ENCODE measurements at regions not wholly inside any gene's neighbourhood (a gene's known extent, or its start where the extent isn't known, plus 50 kb on each side); places are given as distances from the start of the nearest gene placed in this dataset.

- Mint-ChIP-seq H3K9me3 (no peaks in the 10 kb centered on the region), H3K4me1 (ENCODE audit: low read depth) (no peaks in the 10 kb centered on the region), H3K27me3 (peaks cover 5% of the 10 kb centered on the region), H3K36me3 (ENCODE audit: low read depth) (no peaks in the 10 kb centered on the region), H3K27ac (no peak overlapping the region), H3K4me3 (no peak overlapping the region)
- no peak for DNase-seq
Measured at GRCh38 chr6:167760979-167761793, 65.5 kb upstream of the AFDN start.

- H3K27me3 Mint-ChIP-seq: peaks cover 5% of the 10 kb centered on the region
- H3K4me3 Mint-ChIP-seq: no peak overlapping the region
- H3K4me1 Mint-ChIP-seq (ENCODE audit: low read depth): no peaks in the 10 kb centered on the region
- H3K9me3 Mint-ChIP-seq: no peaks in the 10 kb centered on the region
- H3K36me3 Mint-ChIP-seq (ENCODE audit: low read depth): no peaks in the 10 kb centered on the region
- H3K27ac Mint-ChIP-seq: no peak overlapping the region
- no peak for DNase-seq
Measured at GRCh38 chr6:167761794-167762258, 64.9 kb upstream of the AFDN start.

GRCh38 chr6:167762259-167762962 is 64.3 kb upstream of the AFDN start:
- Mint-ChIP-seq H3K27me3 (peaks cover 5% of the 10 kb centered on the region), H3K4me1 (ENCODE audit: low read depth) (no peaks in the 10 kb centered on the region), H3K4me3 (no peak overlapping the region), H3K36me3 (ENCODE audit: low read depth) (no peaks in the 10 kb centered on the region), H3K27ac (no peak overlapping the region), H3K9me3 (no peaks in the 10 kb centered on the region)
- DNase-seq: no peak

- peaks cover 8% of the 10 kb centered on the region for H3K27me3 Mint-ChIP-seq
- H3K4me1 Mint-ChIP-seq (ENCODE audit: low read depth): no peaks in the 10 kb centered on the region
- H3K27ac Mint-ChIP-seq: no peak overlapping the region
- no peaks in the 10 kb centered on the region for H3K9me3 Mint-ChIP-seq
- H3K36me3 Mint-ChIP-seq (ENCODE audit: low read depth): no peaks in the 10 kb centered on the region
- DNase-seq: no peak
- H3K4me3 Mint-ChIP-seq: no peak overlapping the region
Measured at GRCh38 chr6:167763056-167763944, 63.4 kb upstream of the AFDN start.

DNA sequence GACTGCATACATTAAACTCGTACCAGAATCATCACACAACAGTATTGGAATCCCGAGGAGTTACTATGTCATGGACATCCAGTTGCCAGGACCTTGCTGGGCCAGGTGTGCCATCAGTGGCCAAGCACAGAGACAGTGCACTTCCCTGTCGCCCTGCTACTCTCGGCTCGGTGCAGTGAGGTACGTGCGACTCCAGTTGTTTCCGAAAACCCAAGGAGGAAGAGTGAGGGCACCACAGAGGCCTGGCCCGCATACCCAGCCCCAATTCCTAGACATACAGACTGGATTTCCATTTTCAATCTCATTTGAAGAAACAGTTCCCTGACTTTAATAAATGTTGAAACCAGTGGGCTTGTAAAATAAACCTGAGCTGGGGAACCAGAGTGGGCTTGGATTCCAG is 62.5 kb upstream of the AFDN start:
- H3K27me3 Mint-ChIP-seq: peaks cover 8% of the 10 kb centered on the region
- no peaks in the 10 kb centered on the region for H3K4me1 Mint-ChIP-seq (ENCODE audit: low read depth)
- no peak overlapping the region for H3K4me3 Mint-ChIP-seq
- H3K36me3 Mint-ChIP-seq (ENCODE audit: low read depth): no peaks in the 10 kb centered on the region
- no peak overlapping the region for H3K27ac Mint-ChIP-seq
- DNase-seq: no peak
- no peaks in the 10 kb centered on the region for H3K9me3 Mint-ChIP-seq

DNA sequence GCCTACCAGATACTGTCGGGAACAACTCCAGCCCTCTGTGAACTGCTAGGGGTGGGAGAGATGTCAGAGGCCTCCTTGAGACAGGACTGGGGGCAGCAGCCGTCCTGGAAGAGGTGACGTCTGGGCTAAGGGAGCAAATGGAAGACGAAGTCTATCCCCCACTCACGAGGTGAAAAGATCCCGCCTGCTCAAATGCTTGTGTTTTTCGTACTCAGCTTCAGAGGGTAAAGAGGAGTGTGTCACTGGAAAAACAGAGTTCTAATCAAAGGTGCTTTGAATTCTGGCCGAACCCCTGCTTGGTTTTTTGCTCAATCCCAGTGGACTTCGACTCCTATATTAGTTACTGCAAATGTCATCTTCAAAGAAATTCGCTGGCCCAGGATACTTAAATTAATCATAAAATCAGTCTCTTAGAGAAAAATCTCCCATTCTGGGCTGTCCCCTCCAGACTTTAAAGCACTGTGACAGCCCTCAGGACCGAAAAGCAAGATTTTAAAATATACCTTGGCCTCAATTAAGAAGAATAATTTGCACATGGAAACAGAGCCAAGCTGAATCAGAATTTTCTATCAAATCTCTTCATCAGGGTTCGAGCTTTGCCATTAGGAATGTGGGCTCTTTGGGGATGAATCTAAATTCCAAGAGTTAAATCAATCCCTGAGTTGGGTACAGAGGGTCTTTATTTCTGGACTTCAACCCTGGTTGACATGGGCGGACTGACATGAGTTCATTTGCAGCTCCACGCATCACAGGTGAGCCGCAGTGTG is 61.8 kb upstream of the AFDN start:
- peaks cover 11% of the 10 kb centered on the region for H3K27me3 Mint-ChIP-seq
- H3K9me3 Mint-ChIP-seq: no peaks in the 10 kb centered on the region
- no peak for DNase-seq
- H3K36me3 Mint-ChIP-seq (ENCODE audit: low read depth): no peaks in the 10 kb centered on the region
- no peak overlapping the region for H3K4me3 Mint-ChIP-seq
- H3K27ac Mint-ChIP-seq: no peak overlapping the region
- H3K4me1 Mint-ChIP-seq (ENCODE audit: low read depth): no peaks in the 10 kb centered on the region

DNA sequence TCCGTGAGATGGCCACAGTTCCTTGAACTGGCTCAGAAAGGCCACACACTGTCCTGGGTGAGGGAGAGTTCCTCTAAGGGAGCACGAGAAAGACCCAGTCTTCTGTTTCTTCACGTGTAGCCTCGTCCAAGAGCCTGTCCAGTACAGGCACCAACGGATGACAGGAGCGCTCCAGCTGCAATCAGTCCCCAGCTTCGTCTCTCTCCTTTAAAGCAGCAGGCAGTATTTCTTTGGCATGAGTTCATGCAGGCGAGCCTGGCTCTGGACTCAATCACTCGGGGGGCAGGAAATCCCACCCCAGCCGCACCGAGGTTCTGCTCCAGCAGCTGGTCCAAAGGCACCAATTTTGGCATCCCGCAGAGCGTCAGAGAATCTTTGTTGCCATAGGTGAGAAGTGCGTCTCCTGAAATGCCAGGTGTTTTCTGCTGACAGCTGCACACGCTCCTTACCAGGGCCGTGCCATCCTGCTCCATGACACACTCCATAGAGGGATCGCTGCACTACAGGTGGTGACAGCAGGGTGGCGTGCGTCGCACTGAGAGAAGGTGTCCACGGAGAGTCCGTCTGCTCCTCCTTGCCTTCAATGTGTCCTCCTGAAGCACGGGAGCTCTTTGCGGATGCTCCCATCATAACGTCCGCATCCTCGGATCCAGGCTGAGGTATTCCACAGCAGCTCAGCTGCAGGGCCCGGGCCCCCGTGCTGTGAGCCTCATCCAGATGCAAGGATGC is 59.6 kb upstream of the AFDN start:
- Mint-ChIP-seq H3K9me3 (no peaks in the 10 kb centered on the region), H3K27me3 (peaks cover 23% of the 10 kb centered on the region), H3K4me3 (no peak overlapping the region), H3K4me1 (ENCODE audit: low read depth) (no peaks in the 10 kb centered on the region), H3K36me3 (ENCODE audit: low read depth) (no peaks in the 10 kb centered on the region), H3K27ac (no peak overlapping the region)
- no peak for DNase-seq

- Mint-ChIP-seq H3K9me3 (no peaks in the 10 kb centered on the region), H3K4me1 (ENCODE audit: low read depth) (no peaks in the 10 kb centered on the region), H3K27ac (no peak overlapping the region), H3K27me3 (peaks cover 27% of the 10 kb centered on the region), H3K4me3 (no peak overlapping the region), H3K36me3 (ENCODE audit: low read depth) (no peaks in the 10 kb centered on the region)
- DNase-seq: no peak
Measured at GRCh38 chr6:167767715-167768107, 59.0 kb upstream of the AFDN start.

- no peak for DNase-seq
- no peaks in the 10 kb centered on the region for H3K4me1 Mint-ChIP-seq (ENCODE audit: low read depth)
- no peaks in the 10 kb centered on the region for H3K36me3 Mint-ChIP-seq (ENCODE audit: low read depth)
- H3K27me3 Mint-ChIP-seq: peaks cover 31% of the 10 kb centered on the region
- H3K27ac Mint-ChIP-seq: no peak overlapping the region
- H3K4me3 Mint-ChIP-seq: no peak overlapping the region
- no peaks in the 10 kb centered on the region for H3K9me3 Mint-ChIP-seq
Measured at GRCh38 chr6:167768471-167769215, 58.1 kb upstream of the AFDN start.

- no peak overlapping the region for H3K27ac Mint-ChIP-seq
- no peak for DNase-seq
- H3K4me3 Mint-ChIP-seq: no peak overlapping the region
- H3K27me3 Mint-ChIP-seq: peaks cover 34% of the 10 kb centered on the region
- no peaks in the 10 kb centered on the region for H3K36me3 Mint-ChIP-seq (ENCODE audit: low read depth)
- H3K9me3 Mint-ChIP-seq: no peaks in the 10 kb centered on the region
- H3K4me1 Mint-ChIP-seq (ENCODE audit: low read depth): no peaks in the 10 kb centered on the region
Measured at GRCh38 chr6:167769408-167770190, 57.1 kb upstream of the AFDN start.

- H3K27me3 Mint-ChIP-seq: peaks cover 40% of the 10 kb centered on the region
- no peaks in the 10 kb centered on the region for H3K36me3 Mint-ChIP-seq (ENCODE audit: low read depth)
- H3K4me1 Mint-ChIP-seq (ENCODE audit: low read depth): no peaks in the 10 kb centered on the region
- no peak for DNase-seq
- no peak overlapping the region for H3K27ac Mint-ChIP-seq
- no peaks in the 10 kb centered on the region for H3K9me3 Mint-ChIP-seq
- H3K4me3 Mint-ChIP-seq: no peak overlapping the region
Measured at GRCh38 chr6:167770291-167770955, 56.3 kb upstream of the AFDN start.

DNA sequence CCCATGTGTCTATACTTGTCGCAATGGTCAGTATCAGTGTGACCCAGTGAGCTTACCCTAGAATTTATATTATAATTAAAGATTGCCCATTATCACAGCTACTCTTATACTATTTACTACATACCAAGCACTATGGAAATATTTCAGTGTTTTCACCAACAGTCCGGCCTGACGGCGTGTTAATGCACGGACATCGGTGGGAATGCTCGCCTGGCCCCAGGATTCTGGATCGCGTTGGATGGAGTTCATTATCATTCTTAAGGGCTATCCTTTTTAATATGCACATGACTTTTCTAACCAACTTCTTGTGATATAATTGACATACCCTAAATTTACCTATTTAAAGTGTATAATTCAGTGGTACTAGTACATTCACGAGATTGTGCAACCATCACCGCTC is 51.8 kb upstream of the AFDN start:
- Mint-ChIP-seq H3K27ac (no peak overlapping the region), H3K4me3 (no peak overlapping the region), H3K36me3 (ENCODE audit: low read depth) (no peaks in the 10 kb centered on the region), H3K27me3 (peaks cover 46% of the 10 kb centered on the region), H3K9me3 (no peaks in the 10 kb centered on the region), H3K4me1 (ENCODE audit: low read depth) (no peaks in the 10 kb centered on the region)
- DNase-seq: no peak
